ENCODE measurements at regions not wholly inside any gene's neighbourhood (a gene's known extent, or its start where the extent isn't known, plus 50 kb on each side); places are given as distances from the start of the nearest gene placed in this dataset.

DNA sequence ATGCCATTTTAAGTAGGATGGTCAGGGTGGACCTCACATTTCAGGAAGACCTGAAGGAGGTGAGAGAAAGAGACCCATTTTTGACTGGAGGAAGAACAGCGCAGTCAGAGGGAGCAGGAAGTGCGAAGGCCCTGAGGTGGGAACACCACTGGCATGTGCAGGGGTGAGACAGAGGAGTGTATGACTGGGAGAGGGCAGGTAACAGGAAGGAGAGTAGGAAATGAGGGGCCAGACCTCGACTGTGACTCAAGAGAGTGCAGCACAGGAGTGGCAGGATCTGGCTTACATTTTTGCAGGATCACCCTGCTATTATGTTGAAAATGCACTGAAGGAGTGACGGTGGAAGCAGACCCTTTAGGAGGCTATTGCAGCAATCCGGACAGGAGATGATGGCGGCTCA, 117.7 kb upstream of the CDYL start:
- Histone ChIP-seq H3K4me1 (ENCODE audit: control insufficient read depth in 1 of 2, insufficient read depth in 1 of 2, low read depth in 1 of 2, low read length in 1 of 2) (no peaks in the 10 kb centered on the region), H3K27me3 (no peaks in the 10 kb centered on the region), H3K9me3 (no peaks in the 10 kb centered on the region), H3K27ac (no peak overlapping the region), H3K36me3 (no peaks in the 10 kb centered on the region), H3K4me3 (ENCODE audit: low read depth in 1 of 2, low read length in 1 of 2) (no peak overlapping the region)
- no peak for TF ChIP-seq CTCF (IDR thresholded peaks at IDR 0.05)

DNA sequence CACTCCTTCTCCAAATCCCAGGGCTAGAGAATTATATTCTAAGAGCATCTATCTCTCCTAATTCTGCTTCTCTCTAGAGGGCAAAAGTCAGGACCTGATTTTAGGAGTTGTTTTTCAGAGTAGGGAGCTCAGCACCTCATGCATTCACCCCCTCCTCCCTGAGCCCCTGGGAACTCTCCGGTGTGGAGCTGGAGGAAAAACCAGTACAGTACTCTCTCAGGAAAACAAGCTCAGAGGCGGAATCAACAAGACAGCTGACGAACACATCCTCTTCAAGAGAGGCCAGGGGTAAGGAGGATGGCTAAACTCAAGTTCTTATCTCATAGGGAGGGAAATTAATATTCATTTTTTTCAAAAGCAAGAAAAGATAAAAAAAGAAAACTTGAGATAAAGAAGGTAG, 120.1 kb upstream of the CDYL start:
- Histone ChIP-seq H3K4me1 (ENCODE audit: control insufficient read depth in 1 of 2, insufficient read depth in 1 of 2, low read depth in 1 of 2, low read length in 1 of 2) (no peaks in the 10 kb centered on the region), H3K9me3 (no peaks in the 10 kb centered on the region), H3K27me3 (no peaks in the 10 kb centered on the region), H3K4me3 (ENCODE audit: low read depth in 1 of 2, low read length in 1 of 2) (no peak overlapping the region), H3K36me3 (no peaks in the 10 kb centered on the region), H3K27ac (no peak overlapping the region)
- TF ChIP-seq CTCF (IDR thresholded peaks at IDR 0.05), result no peak

- H3K27me3 ChIP-seq, result no peaks in the 10 kb centered on the region
- H3K9me3 ChIP-seq, result no peaks in the 10 kb centered on the region
- TF ChIP-seq CTCF (IDR thresholded peaks at IDR 0.05), result no peak
- no peaks in the 10 kb centered on the region for H3K36me3 ChIP-seq
- H3K27ac ChIP-seq, result no peak overlapping the region
- no peaks in the 10 kb centered on the region for H3K4me1 ChIP-seq (ENCODE audit: control insufficient read depth in 1 of 2, insufficient read depth in 1 of 2, low read depth in 1 of 2, low read length in 1 of 2)
- no peak overlapping the region for H3K4me3 ChIP-seq (ENCODE audit: low read depth in 1 of 2, low read length in 1 of 2)
Measured at GRCh38 chr6:4655196-4656025, 120.8 kb upstream of the CDYL start.

GRCh38 chr6:4653141-4653540, 123.1 kb upstream of the CDYL start:
- Histone ChIP-seq H3K27me3 (peaks cover 12% of the 10 kb centered on the region), H3K36me3 (no peaks in the 10 kb centered on the region), H3K27ac (no peak overlapping the region), H3K9me3 (no peaks in the 10 kb centered on the region), H3K4me3 (ENCODE audit: low read depth in 1 of 2, low read length in 1 of 2) (no peak overlapping the region), H3K4me1 (ENCODE audit: control insufficient read depth in 1 of 2, insufficient read depth in 1 of 2, low read depth in 1 of 2, low read length in 1 of 2) (no peaks in the 10 kb centered on the region)
- no peak for TF ChIP-seq CTCF (IDR thresholded peaks at IDR 0.05)

- Histone ChIP-seq H3K9me3 (no peaks in the 10 kb centered on the region), H3K4me1 (ENCODE audit: control insufficient read depth in 1 of 2, insufficient read depth in 1 of 2, low read depth in 1 of 2, low read length in 1 of 2) (no peaks in the 10 kb centered on the region), H3K27me3 (peaks cover 24% of the 10 kb centered on the region), H3K27ac (no peak overlapping the region), H3K4me3 (ENCODE audit: low read depth in 1 of 2, low read length in 1 of 2) (no peak overlapping the region), H3K36me3 (no peaks in the 10 kb centered on the region)
- no peak for TF ChIP-seq CTCF (IDR thresholded peaks at IDR 0.05)
Measured at GRCh38 chr6:4651831-4652467, 124.3 kb upstream of the CDYL start.
